GM10266 (cell line): ENCODE measurements at regions not wholly inside any gene's neighbourhood (a gene's known extent, or its start where the extent isn't known, plus 50 kb on each side); places are given as distances from the start of the nearest gene placed in this dataset.

Experiments
- DNase-seq: peaks from one replicate; pipeline ENCODE4 v3.0.0; 2012; ENCODE audit errors: extremely low spot score
- CTCF ChIP-seq: IDR thresholded peaks from 2 replicates; pipeline ENCODE4 v1.5.1; 2012; ENCODE audit warnings: mild to moderate bottlenecking, low read depth; ENCODE audit not compliant: control insufficient read depth, insufficient read depth; ENCODE audit errors: missing control alignments

GRCh38 chr2:58770846-58771245 is 529.7 kb upstream of the FANCL start:
- TF ChIP-seq CTCF, result no peak
- no peak for DNase-seq

- DNase-seq, result no peak
- TF ChIP-seq CTCF, result no peak
Measured at GRCh38 chr2:58769864-58770234, 528.7 kb upstream of the FANCL start.

GRCh38 chr2:58769111-58769863 is 528.2 kb upstream of the FANCL start:
- TF ChIP-seq CTCF, result no peak
- DNase-seq, result no peak

- DNase-seq, result no peak
Measured at GRCh38 chr2:58768715-58769080, 527.6 kb upstream of the FANCL start.

GRCh38 chr2:58767828-58768714 is 526.9 kb upstream of the FANCL start:
- no peak for DNase-seq
- no peak for TF ChIP-seq CTCF

More at GRCh38 chr2:58768715-58769080, 527.6 kb upstream of the FANCL start:
- no peak for TF ChIP-seq CTCF

- no peak for DNase-seq
- TF ChIP-seq CTCF, result no peak
Measured at GRCh38 chr2:58764338-58765104, 523.4 kb upstream of the FANCL start.
